ENCODE measurements at regions not wholly inside any gene's neighbourhood (a gene's known extent, or its start where the extent isn't known, plus 50 kb on each side); places are given as distances from the start of the nearest gene placed in this dataset.
A peak's percentile ranks its signal among the peaks of the same experiment; 100 is the strongest.

GRCh38 chr10:87603196-87603595, 56.5 kb upstream of the PAPSS2 start:
- H3K27ac ChIP-seq (ENCODE audit: insufficient read depth, low read length), result no peak overlapping the region
- TF ChIP-seq CTCF (conservative IDR thresholded peaks at IDR 0.05 in 1 of 2, IDR thresholded peaks at IDR 0.05 in 1 of 2; ENCODE audit: low read depth in 1 of 2, low read length in 2 of 2) (no peak), EZH2 (IDR thresholded peaks at IDR 0.05; ENCODE audit: low read length, missing control alignments) (no peak)

GRCh38 chr10:87603769-87604168, 55.9 kb upstream of the PAPSS2 start:
- Histone ChIP-seq H3K4me3 (replicated peaks in 1 of 4; ENCODE audit: control extremely low read depth in 1 of 4, insufficient read depth in 1 of 4, low read depth in 3 of 4, low read length in 4 of 4) (no peak overlapping the region), H3K27me3 (ENCODE audit: control insufficient read depth, insufficient read depth, low read length) (no peaks in the 10 kb centered on the region), H3K36me3 (ENCODE audit: control insufficient read depth, insufficient read depth, low read length) (no peaks in the 10 kb centered on the region), H3K79me2 (ENCODE audit: control insufficient read depth, insufficient read depth, low read length) (no peaks in the 10 kb centered on the region), H3K9me3 (ENCODE audit: control insufficient read depth, insufficient read depth, low read depth, low read length) (no peaks in the 10 kb centered on the region), H3K27ac (ENCODE audit: insufficient read depth, low read length) (no peak overlapping the region), H4K20me1 (ENCODE audit: control insufficient read depth, extremely low read depth, insufficient read depth, low read length) (no peaks in the 10 kb centered on the region), H3K4me1 (ENCODE audit: control insufficient read depth, extremely low read depth, insufficient read depth, low read length) (no peaks in the 10 kb centered on the region), H3K9ac (ENCODE audit: insufficient read depth, low read length) (no peak overlapping the region), H3K4me2 (ENCODE audit: extremely low read depth, insufficient read depth, low read length) (no peak overlapping the region), H2AFZ (ENCODE audit: low read length) (no peak overlapping the region)
- DNase-seq (ENCODE audit: low read depth in 2 of 2), result peak in 1 of 2 donors; percentile 20
- TF ChIP-seq CTCF (conservative IDR thresholded peaks at IDR 0.05 in 1 of 2, IDR thresholded peaks at IDR 0.05 in 1 of 2; ENCODE audit: low read depth in 1 of 2, low read length in 2 of 2) (no peak), EZH2 (IDR thresholded peaks at IDR 0.05; ENCODE audit: low read length, missing control alignments) (no peak)

More at GRCh38 chr10:87603196-87603595, 56.5 kb upstream of the PAPSS2 start:
- no peaks in the 10 kb centered on the region for H4K20me1 ChIP-seq (ENCODE audit: control insufficient read depth, extremely low read depth, insufficient read depth, low read length)
- H3K9me3 ChIP-seq (ENCODE audit: control insufficient read depth, insufficient read depth, low read depth, low read length), result no peaks in the 10 kb centered on the region
- H3K4me2 ChIP-seq (ENCODE audit: extremely low read depth, insufficient read depth, low read length), result no peak overlapping the region
- H3K27me3 ChIP-seq (ENCODE audit: control insufficient read depth, insufficient read depth, low read length), result no peaks in the 10 kb centered on the region
- no peaks in the 10 kb centered on the region for H3K79me2 ChIP-seq (ENCODE audit: control insufficient read depth, insufficient read depth, low read length)
- no peak overlapping the region for H3K9ac ChIP-seq (ENCODE audit: insufficient read depth, low read length)
- no peaks in the 10 kb centered on the region for H3K36me3 ChIP-seq (ENCODE audit: control insufficient read depth, insufficient read depth, low read length)
- no peak overlapping the region for H3K4me3 ChIP-seq (replicated peaks in 1 of 4; ENCODE audit: control extremely low read depth in 1 of 4, insufficient read depth in 1 of 4, low read depth in 3 of 4, low read length in 4 of 4)
- no peaks in the 10 kb centered on the region for H3K4me1 ChIP-seq (ENCODE audit: control insufficient read depth, extremely low read depth, insufficient read depth, low read length)
- DNase-seq (ENCODE audit: low read depth in 2 of 2), result no peak
- no peak overlapping the region for H2AFZ ChIP-seq (ENCODE audit: low read length)

DNA sequence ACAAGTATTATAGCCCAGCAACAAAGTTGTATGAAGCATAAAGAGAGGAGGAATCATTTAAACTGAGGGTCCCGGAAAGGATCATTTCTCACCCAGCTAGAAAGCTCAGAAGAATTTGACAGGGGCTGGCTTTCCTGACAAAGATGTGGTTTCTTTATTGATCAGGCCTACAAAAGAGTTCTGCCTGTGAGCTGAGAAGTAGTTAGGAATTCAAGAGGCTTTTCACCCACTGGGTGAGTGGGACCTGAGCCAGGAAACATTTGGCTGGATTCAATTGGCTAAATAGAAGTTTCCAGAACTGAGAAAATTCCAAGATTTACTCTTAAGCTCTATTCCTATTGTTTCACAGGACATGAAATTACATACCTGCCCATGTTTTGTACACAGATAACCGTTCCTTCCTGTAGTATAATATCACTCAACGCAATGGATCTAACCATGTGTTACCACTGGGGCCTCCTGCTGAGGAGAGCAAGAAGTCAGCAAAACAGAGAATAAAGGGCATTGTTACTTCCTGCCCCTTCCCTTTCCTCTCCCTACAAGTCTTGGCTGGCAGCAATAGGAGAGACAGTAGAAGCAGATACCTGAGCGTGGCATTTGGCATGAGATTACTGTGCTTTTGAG, 53.9 kb upstream of the PAPSS2 start:
- Histone ChIP-seq H3K27me3 (ENCODE audit: control insufficient read depth, insufficient read depth, low read length) (no peaks in the 10 kb centered on the region), H3K4me1 (ENCODE audit: control insufficient read depth, extremely low read depth, insufficient read depth, low read length) (no peaks in the 10 kb centered on the region), H3K27ac (ENCODE audit: insufficient read depth, low read length) (no peak overlapping the region), H3K9ac (ENCODE audit: insufficient read depth, low read length) (no peak overlapping the region), H2AFZ (ENCODE audit: low read length) (peak overlapping the region; percentile 12), H3K36me3 (ENCODE audit: control insufficient read depth, insufficient read depth, low read length) (no peaks in the 10 kb centered on the region), H3K4me2 (ENCODE audit: extremely low read depth, insufficient read depth, low read length) (no peak overlapping the region), H3K4me3 (replicated peaks in 1 of 4; ENCODE audit: control extremely low read depth in 1 of 4, insufficient read depth in 1 of 4, low read depth in 3 of 4, low read length in 4 of 4) (no peak overlapping the region), H4K20me1 (ENCODE audit: control insufficient read depth, extremely low read depth, insufficient read depth, low read length) (no peaks in the 10 kb centered on the region), H3K79me2 (ENCODE audit: control insufficient read depth, insufficient read depth, low read length) (no peaks in the 10 kb centered on the region), H3K9me3 (ENCODE audit: control insufficient read depth, insufficient read depth, low read depth, low read length) (no peaks in the 10 kb centered on the region)
- DNase-seq (ENCODE audit: low read depth in 2 of 2), result peak; percentile 30 to 43
- no peak for TF ChIP-seq CTCF (conservative IDR thresholded peaks at IDR 0.05 in 1 of 2, IDR thresholded peaks at IDR 0.05 in 1 of 2; ENCODE audit: low read depth in 1 of 2, low read length in 2 of 2)
- no peak for TF ChIP-seq EZH2 (IDR thresholded peaks at IDR 0.05; ENCODE audit: low read length, missing control alignments)

Data from fibroblast of lung (primary cell).